H1 (cell line): ENCODE measurements at regions not wholly inside any gene's neighbourhood (a gene's known extent, or its start where the extent isn't known, plus 50 kb on each side); places are given as distances from the start of the nearest gene placed in this dataset.

Source experiments
- EP300 ChIP-seq, 2 experiments: IDR thresholded peaks; 1 replicate in 1 of 2; 2 replicates in 1 of 2; pipeline ENCODE4 v1.6.1; 2011 to 2012; ENCODE audit warnings: low read depth in 2 of 2, low read length in 2 of 2, mild to moderate bottlenecking in 2 of 2, borderline replicate concordance in 1 of 2, inconsistent platforms in 1 of 2, moderate library complexity in 1 of 2
- HDAC2 ChIP-seq, 2 experiments: fragments of 300-600 bp in 1 of 2; sonication (generic) in 1 of 2; IDR thresholded peaks; 2 replicates each; pipeline ENCODE4 v1.6.1; 2011 to 2012; ENCODE audit warnings: low read depth in 2 of 2, low read length in 2 of 2, mild to moderate bottlenecking in 2 of 2, moderate library complexity in 2 of 2, borderline replicate concordance in 1 of 2, inconsistent platforms in 1 of 2
- JUND ChIP-seq: IDR thresholded peaks from 2 replicates; pipeline ENCODE4 v1.6.1; 2011; ENCODE audit warnings: mild to moderate bottlenecking, improper control_type of control experiment, low read length
- KDM1A ChIP-seq: fragments of 200-600, 300-600 bp; sonication (generic); IDR thresholded peaks from 2 replicates; pipeline ENCODE4 v1.7.1; 2016; ENCODE audit warnings: mild to moderate bottlenecking, low read length, borderline replicate concordance
- MAFK ChIP-seq: IDR thresholded peaks from 2 replicates; pipeline ENCODE4 v1.6.1; 2012; ENCODE audit warnings: low read depth, mild to moderate bottlenecking, improper control_type of control experiment, low read length
- POLR2A ChIP-seq, 2 experiments: IDR thresholded peaks; 1 replicate in 1 of 2; 2 replicates in 1 of 2; pipeline ENCODE4 v1.6.1; 2011; ENCODE audit warnings: low read depth in 2 of 2, low read length in 2 of 2, mild to moderate bottlenecking in 2 of 2; ENCODE audit errors: control extremely low read depth in 1 of 2
- RAD21 ChIP-seq, 2 experiments: IDR thresholded peaks in 1 of 2; conservative IDR thresholded peaks in 1 of 2; 2 replicates each; pipeline ENCODE4 v1.6.1; 2011; ENCODE audit warnings: low read depth in 2 of 2, low read length in 2 of 2, improper control_type of control experiment in 1 of 2, inconsistent platforms in 1 of 2, mild to moderate bottlenecking in 1 of 2, moderate library complexity in 1 of 2
- SP4 ChIP-seq: IDR thresholded peaks from 2 replicates; pipeline ENCODE4 v1.6.1; 2012; ENCODE audit warnings: low read length, inconsistent platforms
- SRF ChIP-seq: IDR thresholded peaks from 2 replicates; pipeline ENCODE4 v1.6.1; 2011; ENCODE audit warnings: mild to moderate bottlenecking, low read depth, low read length, moderate library complexity
- TAF1 ChIP-seq: IDR thresholded peaks from 2 replicates; pipeline ENCODE4 v1.6.1; 2011; ENCODE audit warnings: mild to moderate bottlenecking, low read depth, low read length
- YY1 ChIP-seq: IDR thresholded peaks from 2 replicates; pipeline ENCODE4 v1.6.1; 2011; ENCODE audit warnings: low read depth, mild to moderate bottlenecking, low read length
- TF ChIP-seq, protein P1 (sequence below): IDR thresholded peaks from 2 replicates; pipeline ENCODE4 v1.6.1; 2012; ENCODE audit warnings: inconsistent platforms
- TF ChIP-seq, protein P2 (sequence below), 3 experiments: IDR thresholded peaks; 1 replicate in 2 of 3; 2 replicates in 1 of 3; pipeline versions ENCODE4 v1.5.1 to v1.6.1; 2011; ENCODE audit warnings: low read length in 3 of 3, mild to moderate bottlenecking in 3 of 3, inconsistent platforms in 2 of 3, low read depth in 1 of 3, moderate library complexity in 1 of 3; ENCODE audit not compliant: insufficient read depth in 1 of 3; ENCODE audit errors: control extremely low read depth in 1 of 3
- TF ChIP-seq, protein P3 (sequence below): IDR thresholded peaks from 2 replicates; pipeline ENCODE4 v1.6.1; 2012; ENCODE audit warnings: low read length, inconsistent platforms

DNA sequence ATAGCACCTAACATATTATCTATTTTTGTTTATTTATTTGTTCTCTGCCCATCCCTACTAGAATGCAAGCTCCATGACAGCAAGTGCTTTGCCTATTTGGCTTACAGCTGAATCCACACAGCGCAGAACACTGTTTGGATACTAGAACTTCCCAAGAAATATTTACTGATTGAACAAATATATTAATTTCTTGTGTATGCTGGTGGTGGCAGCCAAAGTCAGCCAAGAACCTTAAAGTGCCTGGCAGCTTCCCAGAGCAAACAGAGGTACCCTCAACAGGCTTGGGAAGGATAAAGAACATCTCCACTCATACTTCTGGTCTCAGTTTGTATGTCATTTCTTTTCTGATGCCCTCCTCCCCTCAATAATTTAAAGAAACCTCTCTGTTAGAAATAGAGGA lies 111.8 kb upstream of the SLC25A36 start:
- no peak for TF ChIP-seq EP300 (IDR thresholded peaks at IDR 0.05; ENCODE audit: borderline replicate concordance in 1 of 2, low read depth in 2 of 2, low read length in 2 of 2)
- no peak for TF ChIP-seq RAD21 (IDR thresholded peaks at IDR 0.05 in 1 of 2, conservative IDR thresholded peaks at IDR 0.05 in 1 of 2; ENCODE audit: low read depth in 2 of 2, low read length in 2 of 2)
- no peak for TF ChIP-seq POLR2A (IDR thresholded peaks at IDR 0.05; ENCODE audit: control extremely low read depth in 1 of 2, low read depth in 2 of 2, low read length in 2 of 2)
- TF ChIP-seq, protein P1, sequence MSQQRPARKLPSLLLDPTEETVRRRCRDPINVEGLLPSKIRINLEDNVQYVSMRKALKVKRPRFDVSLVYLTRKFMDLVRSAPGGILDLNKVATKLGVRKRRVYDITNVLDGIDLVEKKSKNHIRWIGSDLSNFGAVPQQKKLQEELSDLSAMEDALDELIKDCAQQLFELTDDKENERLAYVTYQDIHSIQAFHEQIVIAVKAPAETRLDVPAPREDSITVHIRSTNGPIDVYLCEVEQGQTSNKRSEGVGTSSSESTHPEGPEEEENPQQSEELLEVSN, result no peak
- no peak for TF ChIP-seq HDAC2 (IDR thresholded peaks at IDR 0.05; ENCODE audit: borderline replicate concordance in 1 of 2, low read depth in 2 of 2, low read length in 2 of 2)
- TF ChIP-seq SP4, result no peak
- TF ChIP-seq SRF, result no peak
- no peak for TF ChIP-seq JUND
- TF ChIP-seq, protein P2, sequence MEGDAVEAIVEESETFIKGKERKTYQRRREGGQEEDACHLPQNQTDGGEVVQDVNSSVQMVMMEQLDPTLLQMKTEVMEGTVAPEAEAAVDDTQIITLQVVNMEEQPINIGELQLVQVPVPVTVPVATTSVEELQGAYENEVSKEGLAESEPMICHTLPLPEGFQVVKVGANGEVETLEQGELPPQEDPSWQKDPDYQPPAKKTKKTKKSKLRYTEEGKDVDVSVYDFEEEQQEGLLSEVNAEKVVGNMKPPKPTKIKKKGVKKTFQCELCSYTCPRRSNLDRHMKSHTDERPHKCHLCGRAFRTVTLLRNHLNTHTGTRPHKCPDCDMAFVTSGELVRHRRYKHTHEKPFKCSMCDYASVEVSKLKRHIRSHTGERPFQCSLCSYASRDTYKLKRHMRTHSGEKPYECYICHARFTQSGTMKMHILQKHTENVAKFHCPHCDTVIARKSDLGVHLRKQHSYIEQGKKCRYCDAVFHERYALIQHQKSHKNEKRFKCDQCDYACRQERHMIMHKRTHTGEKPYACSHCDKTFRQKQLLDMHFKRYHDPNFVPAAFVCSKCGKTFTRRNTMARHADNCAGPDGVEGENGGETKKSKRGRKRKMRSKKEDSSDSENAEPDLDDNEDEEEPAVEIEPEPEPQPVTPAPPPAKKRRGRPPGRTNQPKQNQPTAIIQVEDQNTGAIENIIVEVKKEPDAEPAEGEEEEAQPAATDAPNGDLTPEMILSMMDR (IDR thresholded peaks at IDR 0.05; ENCODE audit: control extremely low read depth in 1 of 3, insufficient read depth in 1 of 3, low read depth in 1 of 3, low read length in 3 of 3), result no peak
- TF ChIP-seq, protein P3, sequence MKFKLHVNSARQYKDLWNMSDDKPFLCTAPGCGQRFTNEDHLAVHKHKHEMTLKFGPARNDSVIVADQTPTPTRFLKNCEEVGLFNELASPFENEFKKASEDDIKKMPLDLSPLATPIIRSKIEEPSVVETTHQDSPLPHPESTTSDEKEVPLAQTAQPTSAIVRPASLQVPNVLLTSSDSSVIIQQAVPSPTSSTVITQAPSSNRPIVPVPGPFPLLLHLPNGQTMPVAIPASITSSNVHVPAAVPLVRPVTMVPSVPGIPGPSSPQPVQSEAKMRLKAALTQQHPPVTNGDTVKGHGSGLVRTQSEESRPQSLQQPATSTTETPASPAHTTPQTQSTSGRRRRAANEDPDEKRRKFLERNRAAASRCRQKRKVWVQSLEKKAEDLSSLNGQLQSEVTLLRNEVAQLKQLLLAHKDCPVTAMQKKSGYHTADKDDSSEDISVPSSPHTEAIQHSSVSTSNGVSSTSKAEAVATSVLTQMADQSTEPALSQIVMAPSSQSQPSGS, result no peak
- no peak for TF ChIP-seq KDM1A
- no peak for TF ChIP-seq TAF1
- no peak for TF ChIP-seq YY1
- no peak for TF ChIP-seq MAFK
